ENCODE measurements at regions not wholly inside any gene's neighbourhood (a gene's known extent, or its start where the extent isn't known, plus 50 kb on each side); places are given as distances from the start of the nearest gene placed in this dataset.

- TF ChIP-seq CTCF (IDR thresholded peaks at IDR 0.05; ENCODE audit: extremely low read depth in 1 of 2, insufficient read depth in 1 of 2, low read depth in 1 of 2, low read length in 2 of 2) (no peak), POLR2A (IDR thresholded peaks at IDR 0.05; ENCODE audit: low read depth, low read length) (no peak)
Observed at GRCh38 chr5:135240781-135241360, 158.2 kb downstream of the MACROH2A1 start.
